GM23338 (cell line): ENCODE measurements at regions not wholly inside any gene's neighbourhood (a gene's known extent, or its start where the extent isn't known, plus 50 kb on each side); places are given as distances from the start of the nearest gene placed in this dataset.

Source experiments
- CREB1 ChIP-seq: fragments of 250-450 bp; sonication (Bioruptor Pico); IDR thresholded peaks from 2 replicates; pipeline ENCODE4 v1.5.0; 2020; ENCODE audit warnings: low read depth, mild to moderate bottlenecking, moderate library complexity
- CTCF ChIP-seq, 2 experiments: fragments of 200-600 bp in 1 of 2; sonication (generic) in 1 of 2; conservative IDR thresholded peaks; 2 replicates each; pipeline versions ENCODE4 v1.5.1 to v1.6.1; 2016 to 2017; ENCODE audit warnings: antibody characterized with exemption in 2 of 2, low read depth in 2 of 2, mild to moderate bottlenecking in 2 of 2, moderate library complexity in 1 of 2
- ETS1 ChIP-seq: IDR thresholded peaks from 2 replicates; pipeline ENCODE4 v1.6.1; 2016; ENCODE audit warnings: antibody characterized with exemption
- EZH2 ChIP-seq: fragments of 200-600 bp; sonication (generic); IDR thresholded peaks from one replicate; pipeline ENCODE4 v1.8.0; 2017; ENCODE audit warnings: antibody characterized with exemption, mild to moderate bottlenecking, low read depth; ENCODE audit not compliant: unreplicated experiment
- EZH2phosphoT487 ChIP-seq: fragments of 200-600 bp; sonication (generic); IDR thresholded peaks from one replicate; pipeline ENCODE4 v1.8.1; 2018; ENCODE audit warnings: antibody characterized with exemption; ENCODE audit not compliant: unreplicated experiment
- JUNB ChIP-seq: IDR thresholded peaks from one replicate; pipeline ENCODE4 v1.6.1; 2016; ENCODE audit warnings: antibody characterized with exemption; ENCODE audit not compliant: unreplicated experiment
- POLR2AphosphoS5 ChIP-seq: IDR thresholded peaks from 2 replicates; pipeline ENCODE4 v1.6.1; 2016; ENCODE audit warnings: antibody characterized with exemption, low read depth
- REST ChIP-seq: IDR thresholded peaks from one replicate; pipeline ENCODE4 v1.6.1; 2018; ENCODE audit warnings: antibody characterized with exemption; ENCODE audit not compliant: unreplicated experiment
- STAT1 ChIP-seq: IDR thresholded peaks from one replicate; pipeline ENCODE4 v1.6.1; 2016; ENCODE audit warnings: antibody characterized with exemption; ENCODE audit not compliant: unreplicated experiment
- ZNF114 ChIP-seq: fragments of 250-450 bp; sonication (Bioruptor Pico); IDR thresholded peaks from 2 replicates; pipeline ENCODE4 v1.5.0; 2020; ENCODE audit warnings: mild to moderate bottlenecking, moderate library complexity
- ZNF331 ChIP-seq: fragments of 250-450 bp; sonication (Bioruptor Pico); IDR thresholded peaks from 2 replicates; pipeline ENCODE4 v1.5.0; 2020; ENCODE audit warnings: low read depth, mild to moderate bottlenecking, moderate library complexity
- ZNF462 ChIP-seq: fragments of 250-450 bp; sonication (Bioruptor Pico); IDR thresholded peaks from 2 replicates; pipeline ENCODE4 v1.5.0; 2020; ENCODE audit warnings: mild to moderate bottlenecking, moderate library complexity

GRCh38 chr5:159820692-159821091, 95.6 kb upstream of the ADRA1B start:
- TF ChIP-seq ETS1 (no peak), EZH2 (no peak), CTCF (conservative IDR thresholded peaks at IDR 0.05; ENCODE audit: low read depth in 2 of 2) (no peak), EZH2phosphoT487 (no peak), STAT1 (no peak), REST (no peak), POLR2AphosphoS5 (no peak), CREB1 (no peak), ZNF114 (CRISPR knock-in tag) (no peak), ZNF462 (CRISPR knock-in tag) (no peak), ZNF331 (CRISPR knock-in tag) (no peak), JUNB (no peak)
